HEK293T (cell line): ENCODE measurements at regions not wholly inside any gene's neighbourhood (a gene's known extent, or its start where the extent isn't known, plus 50 kb on each side); places are given as distances from the start of the nearest gene placed in this dataset.

Experiments used
- BHLHE40 ChIP-seq: fragments of 450-650 bp; IDR thresholded peaks from 2 replicates; pipeline ENCODE4 v1.6.1; 2016; ENCODE audit warnings: mild to moderate bottlenecking, moderate library complexity, borderline replicate concordance
- FOXA1 ChIP-seq: fragments of 450-650 bp; IDR thresholded peaks from 2 replicates; pipeline ENCODE4 v1.6.1; 2016; ENCODE audit warnings: mild to moderate bottlenecking
- FOXK2 ChIP-seq: fragments of 450-650 bp; IDR thresholded peaks from 2 replicates; pipeline ENCODE4 v1.6.1; 2016; ENCODE audit warnings: mild to moderate bottlenecking
- NFRKB ChIP-seq: fragments of 450-650 bp; IDR thresholded peaks from 2 replicates; pipeline ENCODE4 v1.6.1; 2016; ENCODE audit warnings: mild to moderate bottlenecking, moderate library complexity
- TARDBP ChIP-seq: fragments of 450-650 bp; IDR thresholded peaks from 2 replicates; pipeline ENCODE4 v1.6.1; 2016

DNA sequence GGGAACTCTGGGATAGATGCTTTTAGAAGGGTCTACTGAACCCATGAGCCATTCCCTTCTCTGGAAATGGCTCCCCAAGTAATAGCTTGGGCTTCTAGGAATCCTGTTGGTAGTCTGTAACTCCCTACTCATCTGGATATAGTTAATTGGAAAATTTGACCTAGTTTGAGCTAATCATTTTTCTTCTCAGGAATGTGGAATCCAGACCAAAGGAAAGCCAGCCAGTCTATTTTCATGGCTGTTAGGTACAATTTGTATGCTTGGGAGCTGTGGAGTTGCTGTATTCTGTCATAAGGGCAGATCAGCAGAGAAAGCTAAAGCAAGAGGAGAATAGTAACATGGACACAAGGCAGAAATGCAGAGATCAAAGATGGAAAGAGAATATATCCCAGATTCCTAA is 71.6 kb upstream of the C1GALT1 start:
- TF ChIP-seq NFRKB (no peak), TARDBP (no peak), BHLHE40 (no peak), FOXA1 (no peak), FOXK2 (no peak)
